ENCODE measurements at regions not wholly inside any gene's neighbourhood (a gene's known extent, or its start where the extent isn't known, plus 50 kb on each side); places are given as distances from the start of the nearest gene placed in this dataset.

DNA sequence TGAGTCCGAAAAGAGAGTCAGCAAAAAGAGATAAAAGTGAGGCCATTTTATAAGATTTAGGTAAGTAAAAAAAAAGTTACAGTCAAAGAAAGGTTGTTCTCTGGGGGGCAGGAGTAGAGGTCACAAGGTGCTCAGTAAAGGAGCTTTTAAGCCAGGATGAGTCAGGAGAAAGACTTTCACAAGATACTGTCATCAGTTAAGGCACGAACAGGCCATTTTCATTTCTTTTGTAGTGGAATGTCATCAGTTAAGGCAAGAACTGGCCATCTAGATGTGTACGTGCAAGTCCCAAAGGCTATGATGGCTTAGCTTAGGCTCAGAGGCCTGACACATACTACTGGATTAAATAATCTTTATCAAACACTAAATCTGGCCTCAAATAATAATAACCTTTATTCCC lies 1207.3 kb upstream of the FAM98A start:
- TF ChIP-seq, protein P1, sequence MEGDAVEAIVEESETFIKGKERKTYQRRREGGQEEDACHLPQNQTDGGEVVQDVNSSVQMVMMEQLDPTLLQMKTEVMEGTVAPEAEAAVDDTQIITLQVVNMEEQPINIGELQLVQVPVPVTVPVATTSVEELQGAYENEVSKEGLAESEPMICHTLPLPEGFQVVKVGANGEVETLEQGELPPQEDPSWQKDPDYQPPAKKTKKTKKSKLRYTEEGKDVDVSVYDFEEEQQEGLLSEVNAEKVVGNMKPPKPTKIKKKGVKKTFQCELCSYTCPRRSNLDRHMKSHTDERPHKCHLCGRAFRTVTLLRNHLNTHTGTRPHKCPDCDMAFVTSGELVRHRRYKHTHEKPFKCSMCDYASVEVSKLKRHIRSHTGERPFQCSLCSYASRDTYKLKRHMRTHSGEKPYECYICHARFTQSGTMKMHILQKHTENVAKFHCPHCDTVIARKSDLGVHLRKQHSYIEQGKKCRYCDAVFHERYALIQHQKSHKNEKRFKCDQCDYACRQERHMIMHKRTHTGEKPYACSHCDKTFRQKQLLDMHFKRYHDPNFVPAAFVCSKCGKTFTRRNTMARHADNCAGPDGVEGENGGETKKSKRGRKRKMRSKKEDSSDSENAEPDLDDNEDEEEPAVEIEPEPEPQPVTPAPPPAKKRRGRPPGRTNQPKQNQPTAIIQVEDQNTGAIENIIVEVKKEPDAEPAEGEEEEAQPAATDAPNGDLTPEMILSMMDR (IDR thresholded peaks at IDR 0.05), result no peak
- TF ChIP-seq POLR2A (IDR thresholded peaks at IDR 0.05), result no peak
